Left colon (tissue), 2 donors: ENCODE measurements at regions not wholly inside any gene's neighbourhood (a gene's known extent, or its start where the extent isn't known, plus 50 kb on each side); places are given as distances from the start of the nearest gene placed in this dataset.

ENCODE experiments used
- ATAC-seq: fragments of 200-7000 bp; cut with Tn5 transposase; one replicate; pipeline ENCODE4 v1.9.1; 2020; ENCODE audit warnings: mild to moderate bottlenecking, moderate library complexity
- DNase-seq, 2 donors: peaks; one replicate each; pipeline ENCODE4 v3.0.0-alpha.2; 2020
- intact Hi-C, 2 donors: fragments of 100-400 bp; cut with DNase I in 1 of 2; cut with micrococcal nuclease in 1 of 2; formaldehyde crosslinking; loops; one replicate each; pipeline versions ENCODE4 v1.11.2 to v1.14.0; 2022; cut with DNase I, micrococcal nuclease
- donor health status: DM: no; HTN: no; CAD: no.
- donor health status: DM: yes; HTN: yes; CAD: no.

DNA sequence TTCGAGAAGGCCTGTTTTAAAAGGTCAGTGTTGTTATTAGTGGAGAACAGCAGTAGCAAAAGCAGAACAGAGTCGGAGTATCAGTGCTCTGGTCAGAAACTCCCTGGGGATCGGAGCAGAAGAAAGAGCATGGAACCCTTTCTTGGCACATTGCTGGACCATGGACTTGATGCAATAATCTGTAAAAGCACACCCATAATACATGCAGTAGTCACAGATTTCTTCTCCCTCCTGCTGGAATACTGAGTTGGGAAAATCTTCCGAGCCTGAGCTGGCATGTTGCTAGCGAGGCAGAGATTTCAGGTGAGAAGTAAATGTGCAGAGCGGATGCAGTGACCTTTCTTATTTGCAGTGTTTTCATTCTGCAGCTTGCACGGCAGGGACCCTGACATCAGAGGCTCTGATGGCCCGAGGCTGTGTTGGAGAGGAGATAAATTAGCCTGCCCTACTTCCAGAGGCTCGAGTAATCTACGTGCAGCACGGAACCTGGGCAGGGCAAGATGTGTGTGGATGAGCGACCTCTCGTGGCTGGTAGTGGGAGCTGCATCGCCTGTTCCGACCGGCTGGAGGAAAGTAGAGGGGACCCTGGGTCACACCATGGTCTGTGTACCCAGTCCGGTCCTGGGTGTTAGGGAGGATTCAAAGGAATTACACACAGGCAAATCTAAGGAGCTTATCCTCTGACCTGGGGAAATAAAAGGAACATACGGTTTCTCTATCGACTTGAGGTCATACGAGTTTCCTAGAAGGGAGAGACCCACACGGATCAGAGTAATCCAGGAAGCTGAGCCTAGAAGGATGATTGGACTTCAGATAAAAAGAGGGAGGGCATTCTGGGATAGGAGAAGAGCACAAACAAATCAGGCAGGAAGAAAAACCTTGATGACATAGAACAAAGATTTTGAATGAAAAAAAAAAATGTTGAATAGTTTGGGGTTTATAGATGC, 137.0 kb upstream of the STMND1 start:
- peak; percentile 89 for ATAC-seq
- intact Hi-C loops: loop anchor here in 1 of 2 donors (10.0 kb wide), 1 partner anchor 630 kb away; no protein-coding TSS in a partner anchor

GRCh38 chr6:16961577-16961976, 140.3 kb upstream of the STMND1 start:
- DNase-seq: no peak
- ATAC-seq: no peak
- intact Hi-C loops: loop anchor here in 1 of 2 donors (10.0 kb wide), 1 partner anchor 627 kb away; no protein-coding TSS in a partner anchor

More for the DNA sequence above, 137.0 kb upstream of the STMND1 start:
- DNase-seq: peak; percentile 49 to 75

GRCh38 chr6:16959789-16960188, 142.1 kb upstream of the STMND1 start:
- ATAC-seq (no peak), DNase-seq (no peak)
- intact Hi-C loops: loop anchor here in 1 of 2 donors (10.0 kb wide), 1 partner anchor 625 kb away; no protein-coding TSS in a partner anchor

DNA sequence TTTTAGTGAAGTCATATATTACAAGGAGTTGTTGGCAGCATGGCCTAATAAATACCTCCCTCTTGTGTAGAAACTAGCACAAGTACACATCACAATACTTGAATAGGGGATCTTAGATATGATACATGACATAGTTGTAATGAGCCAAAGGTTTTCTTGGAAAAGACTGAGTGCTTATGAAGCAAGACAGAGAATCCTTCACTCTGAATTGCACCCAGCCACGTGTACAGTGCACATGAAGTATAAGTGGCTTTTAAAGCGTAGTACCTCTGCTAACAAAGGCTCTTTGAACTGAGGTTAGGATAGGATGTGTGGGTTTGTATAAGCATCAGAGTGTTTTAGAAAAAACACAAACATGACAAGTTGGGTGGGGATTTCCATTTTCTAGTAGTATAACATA, 145.5 kb upstream of the STMND1 start:
- no peak for DNase-seq
- no peak for ATAC-seq
- intact Hi-C loops: no loop called here

GRCh38 chr6:16955899-16956298, 146.0 kb upstream of the STMND1 start:
- intact Hi-C loops: no loop called here
- DNase-seq: no peak
- no peak for ATAC-seq

- ATAC-seq (no peak), DNase-seq (no peak)
- intact Hi-C loops: no loop called here
These were observed 147.9 kb upstream of the STMND1 start for GRCh38 chr6:16953905-16954304.

DNA sequence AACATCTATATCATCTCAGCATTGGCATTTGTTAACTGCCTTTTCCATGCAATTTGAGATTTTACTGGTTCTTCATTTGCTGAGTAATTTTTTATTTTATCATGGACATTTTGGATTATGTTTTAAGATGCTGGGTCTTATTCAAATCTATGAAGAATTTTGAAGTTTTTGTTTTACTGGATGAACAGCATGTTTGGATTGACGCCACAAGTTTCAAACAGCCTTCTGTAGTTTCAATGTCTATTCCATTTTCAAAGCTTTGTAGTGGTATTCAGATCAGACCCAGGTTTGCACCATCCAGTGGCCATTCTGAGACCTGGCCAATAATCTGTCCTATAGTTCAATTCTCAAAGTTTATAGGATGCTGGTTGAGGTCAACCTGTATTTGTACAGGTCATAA, 148.4 kb upstream of the STMND1 start:
- intact Hi-C loops: no loop called here
- ATAC-seq (no peak), DNase-seq (no peak)

GRCh38 chr6:16950825-16951495, 150.9 kb upstream of the STMND1 start:
- no peak for ATAC-seq

DNA sequence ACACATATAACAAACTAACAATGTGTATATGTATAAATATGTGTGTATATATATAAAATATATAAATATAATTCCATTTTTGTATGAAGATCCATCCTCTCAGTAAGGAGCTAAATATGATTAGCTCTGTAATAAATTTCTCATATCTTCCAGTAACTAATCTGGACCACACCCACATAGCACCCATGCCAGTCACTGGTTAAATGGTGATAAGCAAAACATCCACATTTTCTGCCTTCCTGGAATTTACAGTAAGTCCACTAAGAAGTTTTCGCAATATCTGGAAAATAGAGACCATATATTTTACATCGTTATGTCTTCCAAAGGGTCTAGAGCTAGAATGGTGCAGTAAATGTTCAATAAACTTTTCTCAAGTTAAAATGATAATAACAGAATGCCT, 151.5 kb upstream of the STMND1 start:
- no peak for ATAC-seq
- intact Hi-C loops: no loop called here

More at GRCh38 chr6:16950825-16951495, 150.9 kb upstream of the STMND1 start:
- no peak for DNase-seq
- intact Hi-C loops: no loop called here

GRCh38 chr6:16949716-16950115, 152.1 kb upstream of the STMND1 start:
- no peak for DNase-seq
- no peak for ATAC-seq
- intact Hi-C loops: no loop called here

More for the DNA sequence above, 151.5 kb upstream of the STMND1 start:
- DNase-seq: no peak

GRCh38 chr6:16948396-16948795, 153.5 kb upstream of the STMND1 start:
- ATAC-seq: no peak
- intact Hi-C loops: no loop called here
- no peak for DNase-seq

DNA sequence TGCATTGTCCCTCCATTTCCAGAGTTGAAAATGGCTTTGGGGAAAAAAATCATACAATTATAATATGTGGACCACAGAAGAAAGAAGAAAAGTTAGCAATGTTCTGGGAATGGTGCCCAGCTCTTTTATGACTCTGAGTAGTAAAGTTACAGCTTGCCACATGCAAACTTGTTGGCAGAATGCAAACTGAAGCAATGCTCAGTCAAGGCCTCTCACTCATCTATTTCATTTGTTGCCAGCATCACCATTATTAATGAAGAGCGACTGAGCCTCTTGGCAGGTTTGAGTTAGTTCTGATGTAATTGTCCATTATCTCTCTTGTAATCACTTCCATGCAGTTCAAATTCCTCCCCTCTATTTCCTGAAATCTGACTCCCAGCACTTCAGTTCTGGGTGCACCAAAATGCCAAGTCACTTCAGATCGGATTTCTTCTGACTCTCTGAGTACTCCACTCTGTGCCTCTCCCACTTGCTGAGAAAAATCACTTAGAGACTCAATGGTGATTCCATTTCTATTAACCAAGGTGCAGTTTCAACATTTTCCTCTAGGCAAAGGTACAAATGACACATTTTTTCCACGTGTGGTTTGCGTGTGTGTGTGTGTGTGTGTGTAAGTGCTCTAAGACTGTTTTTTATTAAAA, 154.4 kb upstream of the STMND1 start:
- DNase-seq (peak in 1 of 2 donors; percentile 28), ATAC-seq (peak; percentile 50)
- intact Hi-C loops: no loop called here

DNA sequence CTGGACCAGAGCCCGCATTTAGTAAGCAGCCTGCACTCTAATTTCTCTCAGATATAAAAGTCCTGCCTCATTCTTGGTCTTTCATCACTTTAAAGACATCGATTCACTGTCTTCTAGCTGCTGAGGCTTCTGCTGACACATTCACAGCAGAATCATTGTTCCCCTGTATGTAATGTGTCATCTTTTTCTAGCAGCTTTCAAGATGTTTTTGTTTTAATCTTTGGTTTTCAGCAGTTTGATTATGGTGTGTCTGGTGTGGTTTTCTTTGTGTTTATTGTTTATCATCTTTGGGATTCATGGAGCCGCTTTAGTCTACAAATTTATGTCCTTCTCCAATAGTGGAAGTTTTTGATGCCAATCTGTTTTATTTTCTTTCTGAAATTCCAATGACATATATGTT, 157.3 kb upstream of the STMND1 start:
- intact Hi-C loops: no loop called here
- ATAC-seq (no peak), DNase-seq (no peak)

DNA sequence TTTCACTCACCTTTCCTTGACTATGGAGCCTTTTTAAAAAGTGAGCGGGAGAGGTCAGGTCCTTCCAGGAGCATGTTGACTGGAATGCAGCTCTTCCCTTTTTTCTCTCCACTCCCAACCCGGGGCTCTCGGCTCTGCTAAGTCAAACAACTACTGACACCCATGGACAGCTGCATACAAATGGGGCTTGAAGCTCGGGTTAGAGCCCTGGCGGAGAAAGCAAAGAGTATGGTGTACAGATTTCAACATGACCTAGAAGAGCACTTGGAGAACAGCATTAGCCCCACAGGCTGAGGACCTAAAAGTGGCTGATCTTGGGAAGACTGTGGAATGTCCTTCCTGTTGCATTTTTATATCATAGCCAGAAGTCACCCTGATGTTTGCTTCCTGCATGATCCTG, 162.0 kb upstream of the STMND1 start:
- DNase-seq (no peak), ATAC-seq (no peak)
- intact Hi-C loops: no loop called here

DNA sequence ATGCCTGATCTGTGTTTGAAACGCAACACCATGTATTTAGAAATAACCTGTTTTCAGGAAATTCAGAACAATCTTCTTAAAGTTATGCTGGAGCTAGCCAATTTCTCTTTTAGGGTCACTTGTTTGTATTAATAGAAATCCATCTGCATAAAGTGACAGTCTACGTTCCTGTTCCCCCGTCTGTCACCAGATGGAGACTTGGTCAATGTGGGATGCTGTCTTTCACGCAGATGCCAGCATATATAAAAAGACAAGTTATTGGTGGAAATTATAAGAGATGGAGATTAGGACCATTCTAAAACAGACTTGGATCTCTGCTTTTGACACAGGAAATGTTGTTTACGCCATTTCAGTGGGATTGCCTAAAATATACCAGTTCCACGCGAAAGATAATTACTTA, 162.5 kb upstream of the STMND1 start:
- ATAC-seq: no peak

DNA sequence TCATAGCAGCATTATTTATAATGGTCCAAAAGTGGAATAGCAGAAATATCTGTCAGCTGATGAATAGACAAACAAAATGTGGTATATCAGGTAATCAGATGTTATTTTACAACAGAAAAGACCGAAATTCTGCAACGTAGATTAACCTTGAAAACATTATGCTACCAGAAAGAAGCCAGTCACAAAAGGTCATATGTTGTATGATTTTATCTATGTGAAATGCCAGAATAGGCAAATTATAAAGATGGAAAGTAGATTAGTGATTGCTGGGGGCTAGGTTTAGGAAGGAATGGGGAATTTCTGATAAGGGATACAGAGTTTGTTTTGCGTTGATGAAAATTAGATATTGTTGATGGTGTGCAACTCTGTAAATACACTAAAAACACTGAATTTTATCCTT, 165.0 kb upstream of the STMND1 start:
- DNase-seq (no peak), ATAC-seq (no peak)
- intact Hi-C loops: no loop called here

More for the DNA sequence above, 162.5 kb upstream of the STMND1 start:
- intact Hi-C loops: no loop called here
- DNase-seq: no peak

- ATAC-seq: no peak
- DNase-seq: no peak
- intact Hi-C loops: no loop called here
These were observed 167.9 kb upstream of the STMND1 start for GRCh38 chr6:16933961-16934360.

GRCh38 chr6:16933532-16933931, 168.3 kb upstream of the STMND1 start:
- ATAC-seq (no peak), DNase-seq (no peak)
- intact Hi-C loops: no loop called here

DNA sequence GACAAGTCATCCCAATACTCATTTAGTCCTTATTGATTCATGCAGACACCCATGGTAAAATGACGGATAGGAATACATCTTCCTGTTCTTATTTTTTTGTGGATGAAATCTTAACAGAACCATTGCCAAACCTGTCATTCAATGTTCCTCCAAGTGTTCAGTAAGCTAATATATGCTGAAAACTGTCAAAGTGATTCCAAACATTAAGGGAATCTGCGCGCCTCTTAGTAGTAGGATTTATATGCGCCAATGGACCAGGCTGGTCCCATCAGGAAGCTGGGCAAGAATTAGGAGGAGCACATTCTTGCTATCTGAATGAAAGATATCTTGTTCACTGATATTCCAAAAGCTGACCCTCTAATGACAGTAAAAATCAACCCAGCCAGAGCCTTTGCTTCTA, 168.9 kb upstream of the STMND1 start:
- intact Hi-C loops: no loop called here
- ATAC-seq (no peak), DNase-seq (no peak)
